ENCODE measurements at regions not wholly inside any gene's neighbourhood (a gene's known extent, or its start where the extent isn't known, plus 50 kb on each side); places are given as distances from the start of the nearest gene placed in this dataset.
A peak's percentile ranks its signal among the peaks of the same experiment; 100 is the strongest.

DNA sequence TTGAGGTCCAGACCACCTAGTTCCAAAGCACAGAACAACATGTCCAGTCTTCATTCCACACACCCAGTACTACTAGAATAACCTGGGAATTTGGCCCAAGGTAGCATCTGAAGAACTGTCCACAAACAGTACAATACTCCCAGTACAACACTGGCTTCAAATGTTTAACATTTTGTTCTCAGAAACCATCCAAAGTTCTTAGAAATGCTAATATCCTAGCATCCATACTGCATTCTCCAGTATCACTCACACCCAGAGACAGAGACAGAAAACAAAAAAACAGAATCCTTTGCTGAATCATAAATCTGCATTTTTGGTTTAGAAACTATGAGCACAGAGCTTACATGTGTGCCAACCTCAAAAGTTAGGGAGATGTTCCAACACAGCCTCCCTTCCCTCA is 490.8 kb downstream of the FOXO1 start:
- intact Hi-C loops (cut with DNase I): no loop called here
- Histone ChIP-seq H3K36me3 (no peaks in the 10 kb centered on the region), H3K27ac (no peak overlapping the region), H3K4me1 (peaks cover 0 to 13% (median 6%) of the 10 kb centered on the region in 9 donors), H3K4me3 (no peak overlapping the region), H3K27me3 (peaks cover 0 to 8% (median 0%) of the 10 kb centered on the region in 7 donors), H3K9me3 (no peaks in the 10 kb centered on the region)
- DNase-seq (no peak), ATAC-seq (peak in 1 of 8 donors; percentile 79)
- TF ChIP-seq, protein P1, sequence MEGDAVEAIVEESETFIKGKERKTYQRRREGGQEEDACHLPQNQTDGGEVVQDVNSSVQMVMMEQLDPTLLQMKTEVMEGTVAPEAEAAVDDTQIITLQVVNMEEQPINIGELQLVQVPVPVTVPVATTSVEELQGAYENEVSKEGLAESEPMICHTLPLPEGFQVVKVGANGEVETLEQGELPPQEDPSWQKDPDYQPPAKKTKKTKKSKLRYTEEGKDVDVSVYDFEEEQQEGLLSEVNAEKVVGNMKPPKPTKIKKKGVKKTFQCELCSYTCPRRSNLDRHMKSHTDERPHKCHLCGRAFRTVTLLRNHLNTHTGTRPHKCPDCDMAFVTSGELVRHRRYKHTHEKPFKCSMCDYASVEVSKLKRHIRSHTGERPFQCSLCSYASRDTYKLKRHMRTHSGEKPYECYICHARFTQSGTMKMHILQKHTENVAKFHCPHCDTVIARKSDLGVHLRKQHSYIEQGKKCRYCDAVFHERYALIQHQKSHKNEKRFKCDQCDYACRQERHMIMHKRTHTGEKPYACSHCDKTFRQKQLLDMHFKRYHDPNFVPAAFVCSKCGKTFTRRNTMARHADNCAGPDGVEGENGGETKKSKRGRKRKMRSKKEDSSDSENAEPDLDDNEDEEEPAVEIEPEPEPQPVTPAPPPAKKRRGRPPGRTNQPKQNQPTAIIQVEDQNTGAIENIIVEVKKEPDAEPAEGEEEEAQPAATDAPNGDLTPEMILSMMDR (IDR thresholded peaks at IDR 0.05): no peak

DNA sequence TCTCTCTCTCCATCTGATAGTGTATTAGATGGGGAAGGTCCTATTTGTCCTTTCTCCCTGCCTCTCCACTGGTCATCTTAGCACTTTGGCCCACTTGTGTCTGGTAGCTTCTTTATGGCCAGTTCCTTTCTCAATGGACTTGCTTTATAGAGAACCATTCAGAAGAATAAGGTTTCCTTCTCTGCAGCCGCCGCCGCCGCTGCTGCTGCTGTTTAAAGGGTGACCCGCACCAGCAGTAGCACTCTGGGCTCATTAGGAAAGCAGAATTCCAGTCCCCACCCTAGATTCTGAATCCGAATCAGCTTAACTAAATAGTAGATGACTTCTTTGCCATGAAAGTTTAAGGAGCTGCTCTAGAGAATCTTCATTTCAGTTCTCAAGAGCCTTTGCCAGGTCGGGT is 490.2 kb downstream of the FOXO1 start:
- Histone ChIP-seq H3K4me1 (peaks cover 0 to 13% (median 6%) of the 10 kb centered on the region in 9 donors), H3K36me3 (no peaks in the 10 kb centered on the region), H3K27ac (no peak overlapping the region), H3K9me3 (no peaks in the 10 kb centered on the region), H3K27me3 (peaks cover 0 to 8% (median 0%) of the 10 kb centered on the region in 7 donors), H3K4me3 (no peak overlapping the region)
- 98 to 99% methylated on average over 7 of the region's 7 CpGs for WGBS, 2 donors
- TF ChIP-seq, protein P1 (IDR thresholded peaks at IDR 0.05): no peak
- ATAC-seq (no peak), DNase-seq (no peak)
- intact Hi-C loops (cut with DNase I): no loop called here

DNA sequence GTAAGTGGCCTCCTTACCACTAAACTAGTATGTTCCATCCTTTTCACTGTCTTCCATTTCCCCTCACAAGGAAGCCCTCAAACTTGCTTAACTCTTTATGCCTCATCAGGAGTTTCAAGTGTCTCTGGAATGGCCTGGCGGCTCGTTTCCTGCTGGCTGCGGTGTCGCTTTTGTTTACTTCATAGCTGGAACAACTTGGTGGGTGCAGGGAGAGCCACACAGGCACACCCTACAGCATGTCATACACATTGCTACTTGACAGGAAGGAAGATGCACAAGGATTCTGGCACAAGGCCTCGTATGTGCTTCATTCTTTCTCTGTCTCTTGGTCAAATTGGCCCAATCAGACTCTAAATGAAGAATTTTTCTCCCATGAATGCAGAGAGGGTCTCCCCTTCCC is 488.3 kb downstream of the FOXO1 start:
- WGBS, 2 donors: 50 to 60% methylated on average over 5 of the region's 5 CpGs

DNA sequence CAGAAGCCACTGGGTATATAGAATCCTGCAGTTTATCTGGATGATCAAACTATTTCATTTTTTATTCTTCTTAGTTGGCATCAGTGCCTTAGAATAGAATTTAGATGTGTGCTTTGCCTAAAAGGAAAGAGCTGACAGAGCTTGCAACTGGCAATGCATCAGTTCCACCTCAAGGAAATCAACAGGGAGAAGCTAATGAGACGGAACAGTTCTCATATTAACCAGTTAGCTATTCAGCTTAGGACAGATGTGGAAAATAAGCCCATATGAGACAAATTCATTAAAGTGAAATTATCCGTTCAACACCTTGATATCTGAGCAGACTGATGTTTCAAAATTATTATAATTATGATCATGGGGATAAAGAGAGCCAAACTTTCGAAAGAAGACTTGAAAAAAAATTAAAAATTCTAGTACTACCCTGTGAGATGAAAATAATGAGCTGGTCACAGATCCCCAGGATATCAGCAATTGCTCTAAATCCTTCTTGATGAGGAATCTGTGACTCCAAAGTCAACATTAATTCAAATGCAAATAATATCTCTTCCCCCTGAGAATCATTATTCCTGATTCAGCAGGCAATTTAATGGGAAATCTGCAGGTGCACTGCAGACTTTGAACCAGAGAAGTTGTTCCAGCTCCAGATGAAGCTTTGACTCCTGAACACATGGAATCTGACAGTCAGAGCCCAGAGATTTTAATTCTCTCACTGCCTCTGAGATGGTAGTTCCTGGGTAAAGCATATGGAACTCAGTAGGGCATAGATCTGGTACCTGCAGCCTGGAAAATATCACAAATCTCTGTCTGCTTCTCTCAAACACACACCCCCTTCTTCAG is 486.8 kb downstream of the FOXO1 start:
- DNase-seq: no peak
- no peaks in the 10 kb centered on the region for H3K36me3 ChIP-seq
- H3K27ac ChIP-seq: no peak overlapping the region
- intact Hi-C loops (cut with DNase I): no loop called here
- no peaks in the 10 kb centered on the region for H3K9me3 ChIP-seq
- H3K27me3 ChIP-seq: no peaks in the 10 kb centered on the region
- TF ChIP-seq, protein P1 (IDR thresholded peaks at IDR 0.05): no peak
- 92 to 95% methylated on average over 3 of the region's 3 CpGs for WGBS, 2 donors
- no peak overlapping the region for H3K4me3 ChIP-seq
- peaks cover 0 to 10% (median 0%) of the 10 kb centered on the region in 9 donors for H3K4me1 ChIP-seq
- no peak for ATAC-seq

More for the DNA sequence above, 488.3 kb downstream of the FOXO1 start:
- no peaks in the 10 kb centered on the region for H3K9me3 ChIP-seq
- ATAC-seq (peak in 1 of 8 donors; percentile 53), DNase-seq (no peak)
- H3K27ac ChIP-seq: no peak overlapping the region
- H3K4me3 ChIP-seq: no peak overlapping the region
- intact Hi-C loops (cut with DNase I): no loop called here
- no peaks in the 10 kb centered on the region for H3K27me3 ChIP-seq
- TF ChIP-seq, protein P1 (IDR thresholded peaks at IDR 0.05): no peak
- H3K36me3 ChIP-seq: no peaks in the 10 kb centered on the region
- peaks cover 0 to 5% (median 0%) of the 10 kb centered on the region in 9 donors for H3K4me1 ChIP-seq

Measured in heart right ventricle (tissue), 16 donors.